Panc1 (cell line): ENCODE measurements at regions not wholly inside any gene's neighbourhood (a gene's known extent, or its start where the extent isn't known, plus 50 kb on each side); places are given as distances from the start of the nearest gene placed in this dataset.

Experiments
- ATAC-seq: fragments of 200-7000 bp; cut with Tn5 transposase; 2 replicates; pipeline ENCODE4 v1.9.1; 2020; ENCODE audit warnings: mild to moderate bottlenecking, moderate library complexity
- BruUV-seq: library from RNA; stranded (reverse); fragments of 400-500 nt; replicated peaks from 2 replicates; lab custom pipeline; 2021; lab: Mats Ljungman, UMichigan
- CTCF ChIA-PET: fragments of 300-600 bp; sonication (Branson Sonifier 250); formaldehyde crosslinking; loops from one replicate; lab custom pipeline; 2022; ENCODE audit warnings: antibody characterized with exemption; lab: Charles Lee
- POLR2A ChIA-PET: fragments of 300-600 bp; sonication (Branson Sonifier 250); formaldehyde crosslinking; loops from one replicate; lab custom pipeline; 2022; ENCODE audit warnings: antibody characterized with exemption; lab: Charles Lee
- DNase-seq: peaks from one replicate; pipeline ENCODE4 v3.0.0-alpha.2; 2010; ENCODE audit warnings: low read depth, low spot score
- H3K27ac ChIP-seq: 2 replicates; pipeline ENCODE4 v1.5.1; 2011; ENCODE audit warnings: mild to moderate bottlenecking, low read length, inconsistent platforms
- H3K27me3 ChIP-seq: fragments of 200-500 bp; sonication (Bioruptor generic); 2 replicates; pipeline ENCODE4 v1.6.0; 2014; ENCODE audit warnings: low read length, inconsistent platforms; ENCODE audit not compliant: control insufficient read depth, insufficient read depth
- H3K36me3 ChIP-seq: fragments of 200-500 bp; sonication (Bioruptor generic); 2 replicates; pipeline ENCODE4 v1.5.1; 2014; ENCODE audit warnings: inconsistent platforms, mild to moderate bottlenecking, low read length, moderate library complexity; ENCODE audit not compliant: control insufficient read depth, insufficient read depth
- H3K4me1 ChIP-seq: 2 replicates; pipeline ENCODE4 v1.5.1; 2011; ENCODE audit warnings: inconsistent platforms, mild to moderate bottlenecking, low read length, moderate library complexity; ENCODE audit not compliant: control insufficient read depth, insufficient read depth
- H3K4me3 ChIP-seq, 2 experiments: 2 replicates each; pipeline ENCODE4 v1.5.1; 2011 to 2012; ENCODE audit warnings: low read depth in 2 of 2, low read length in 2 of 2, mild to moderate bottlenecking in 2 of 2, inconsistent platforms in 1 of 2, moderate library complexity in 1 of 2
- H3K9me3 ChIP-seq: fragments of 200-500 bp; sonication (Bioruptor generic); 2 replicates; pipeline ENCODE4 v1.5.1; 2014; ENCODE audit warnings: low read depth, mild to moderate bottlenecking, inconsistent platforms, low read length, moderate library complexity; ENCODE audit not compliant: control insufficient read depth, insufficient read depth
- CTCF ChIP-seq: fragments of 450-650 bp; IDR thresholded peaks from 2 replicates; pipeline ENCODE4 v1.5.1; 2017; ENCODE audit warnings: mild to moderate bottlenecking
- POLR2AphosphoS5 ChIP-seq: IDR thresholded peaks from 2 replicates; pipeline ENCODE4 v1.6.1; 2012; ENCODE audit warnings: mild to moderate bottlenecking, low read depth, low read length, moderate library complexity
- REST ChIP-seq, 2 experiments: IDR thresholded peaks; 2 replicates each; pipeline ENCODE4 v1.6.1; 2011 to 2012; ENCODE audit warnings: low read depth in 2 of 2, control low read depth in 1 of 2, low read length in 1 of 2, mild to moderate bottlenecking in 1 of 2, moderate library complexity in 1 of 2; ENCODE audit not compliant: insufficient read depth in 1 of 2
- SIN3A ChIP-seq: IDR thresholded peaks from 2 replicates; pipeline ENCODE4 v1.6.1; 2012; ENCODE audit warnings: low read depth, mild to moderate bottlenecking, low read length, moderate library complexity, borderline replicate concordance; ENCODE audit not compliant: insufficient read depth
- TCF7L2 ChIP-seq: IDR thresholded peaks from 2 replicates; pipeline ENCODE4 v1.6.1; 2011; ENCODE audit warnings: mild to moderate bottlenecking, low read depth, low read length, inconsistent platforms
- in situ Hi-C: cut with HindIII; loops from 2 replicates; pipeline ENCODE4 v1.10.0; 2016; ENCODE audit warnings: low sequenced_read_pairs, low pct_unique_long_range_greater_than_20kb
- intact Hi-C: fragments of 100-400 bp; cut with micrococcal nuclease; formaldehyde crosslinking; loops from one replicate; pipeline ENCODE4 v1.10.0; 2022; ENCODE audit not compliant: unreplicated experiment

DNA sequence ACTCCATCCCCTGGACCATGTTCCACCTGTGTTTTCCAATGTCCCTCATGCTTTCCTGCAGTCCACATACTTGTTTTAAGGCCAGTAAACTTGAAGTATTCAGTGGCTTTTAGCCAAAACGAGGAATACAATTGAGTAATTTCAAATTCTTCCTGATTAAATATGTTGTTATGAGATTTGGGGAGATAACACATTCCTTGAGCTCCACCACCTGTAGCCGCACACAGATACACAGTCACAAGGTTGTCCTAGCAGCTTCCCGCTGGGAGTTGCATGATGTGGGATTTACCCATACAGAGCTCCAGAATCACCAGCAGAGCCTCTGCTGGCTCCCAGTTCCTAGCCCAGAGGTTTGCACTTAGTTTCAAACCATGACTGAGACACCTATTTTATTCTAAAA, 53.6 kb upstream of the FRY start:
- intact Hi-C loops: no loop called here
- no peak for DNase-seq
- no peak for ATAC-seq
- BruUV-seq: no TSS peak
- Histone ChIP-seq H3K27me3 (no peaks in the 10 kb centered on the region), H3K4me3 (no peak overlapping the region), H3K9me3 (no peaks in the 10 kb centered on the region), H3K4me1 (no peaks in the 10 kb centered on the region), H3K27ac (no peak overlapping the region), H3K36me3 (no peaks in the 10 kb centered on the region)
- ChIA-PET POLR2A (no interaction called here), CTCF (no interaction called here)
- TF ChIP-seq CTCF (no peak), TCF7L2 (no peak), SIN3A (no peak), POLR2AphosphoS5 (no peak), REST (IDR thresholded peaks at IDR 0.05; ENCODE audit: insufficient read depth in 1 of 2, low read depth in 2 of 2, low read length in 1 of 2) (no peak)
- in situ Hi-C loops: no loop called here

- no peak overlapping the region for H3K27ac ChIP-seq
- in situ Hi-C loops: no loop called here
- no peaks in the 10 kb centered on the region for H3K27me3 ChIP-seq
- ATAC-seq (no peak), DNase-seq (no peak)
- H3K4me3 ChIP-seq: no peak overlapping the region
- no TSS peak for BruUV-seq
- ChIA-PET POLR2A (no interaction called here), CTCF (no interaction called here)
- no peaks in the 10 kb centered on the region for H3K36me3 ChIP-seq
- H3K4me1 ChIP-seq: no peaks in the 10 kb centered on the region
- intact Hi-C loops: no loop called here
- no peak for TF ChIP-seq REST (IDR thresholded peaks at IDR 0.05; ENCODE audit: insufficient read depth in 1 of 2, low read depth in 2 of 2, low read length in 1 of 2)
- TF ChIP-seq SIN3A: no peak
- no peak for TF ChIP-seq TCF7L2
- no peak for TF ChIP-seq POLR2AphosphoS5
- no peak for TF ChIP-seq CTCF
- H3K9me3 ChIP-seq: no peaks in the 10 kb centered on the region
These were observed 50.7 kb upstream of the FRY start for GRCh38 chr13:31980830-31981229.
